ENCODE measurements at regions not wholly inside any gene's neighbourhood (a gene's known extent, or its start where the extent isn't known, plus 50 kb on each side); places are given as distances from the start of the nearest gene placed in this dataset.

- Histone ChIP-seq H3K79me2 (ENCODE audit: control insufficient read depth, low read length) (no peaks in the 10 kb centered on the region), H3K4me1 (ENCODE audit: control insufficient read depth, low read length) (no peaks in the 10 kb centered on the region), H3K9me3 (ENCODE audit: control insufficient read depth, insufficient read depth, low read length) (no peaks in the 10 kb centered on the region), H4K20me1 (ENCODE audit: control insufficient read depth, insufficient read depth, low read depth, low read length) (no peaks in the 10 kb centered on the region), H3K9me2 (replicated peaks; ENCODE audit: control insufficient read depth, low read length) (no peaks in the 10 kb centered on the region), H3K4me3 (ENCODE audit: low read length) (no peak overlapping the region), H3K36me3 (ENCODE audit: control insufficient read depth, low read length) (no peaks in the 10 kb centered on the region), H3F3A (ENCODE audit: control insufficient read depth, insufficient read depth) (no peaks in the 10 kb centered on the region), H3K4me2 (ENCODE audit: low read length) (no peak overlapping the region), H3K27me3 (ENCODE audit: control insufficient read depth, low read length) (no peaks in the 10 kb centered on the region), H3K27ac (ENCODE audit: low read depth, low read length) (no peak overlapping the region)
- TF ChIP-seq EZH2phosphoT487 (IDR thresholded peaks at IDR 0.05; ENCODE audit: borderline replicate concordance, low read length) (no peak), CTCF (IDR thresholded peaks at IDR 0.05; ENCODE audit: low read depth, low read length, poor library complexity, severe bottlenecking) (no peak)
Observed at GRCh38 chr2:220315098-220315823, 687.8 kb downstream of the SLC4A3 start.

- TF ChIP-seq EZH2phosphoT487 (IDR thresholded peaks at IDR 0.05; ENCODE audit: borderline replicate concordance, low read length) (no peak), CTCF (IDR thresholded peaks at IDR 0.05; ENCODE audit: low read depth, low read length, poor library complexity, severe bottlenecking) (no peak)
- Histone ChIP-seq H3K27me3 (ENCODE audit: control insufficient read depth, low read length) (no peaks in the 10 kb centered on the region), H3K27ac (ENCODE audit: low read depth, low read length) (no peak overlapping the region), H3K4me1 (ENCODE audit: control insufficient read depth, low read length) (no peaks in the 10 kb centered on the region), H3K9me3 (ENCODE audit: control insufficient read depth, insufficient read depth, low read length) (no peaks in the 10 kb centered on the region), H3K79me2 (ENCODE audit: control insufficient read depth, low read length) (no peaks in the 10 kb centered on the region), H3K4me3 (ENCODE audit: low read length) (no peak overlapping the region), H3K36me3 (ENCODE audit: control insufficient read depth, low read length) (no peaks in the 10 kb centered on the region), H4K20me1 (ENCODE audit: control insufficient read depth, insufficient read depth, low read depth, low read length) (no peaks in the 10 kb centered on the region), H3K4me2 (ENCODE audit: low read length) (no peak overlapping the region), H3K9me2 (replicated peaks; ENCODE audit: control insufficient read depth, low read length) (no peaks in the 10 kb centered on the region), H3F3A (ENCODE audit: control insufficient read depth, insufficient read depth) (no peaks in the 10 kb centered on the region)
Observed at GRCh38 chr2:220318037-220318436, 690.6 kb downstream of the SLC4A3 start.

GRCh38 chr2:220318508-220318907, 691.1 kb downstream of the SLC4A3 start:
- TF ChIP-seq CTCF (IDR thresholded peaks at IDR 0.05; ENCODE audit: low read depth, low read length, poor library complexity, severe bottlenecking) (no peak), EZH2phosphoT487 (IDR thresholded peaks at IDR 0.05; ENCODE audit: borderline replicate concordance, low read length) (no peak)
- H3K79me2 ChIP-seq (ENCODE audit: control insufficient read depth, low read length) = no peaks in the 10 kb centered on the region
- H3F3A ChIP-seq (ENCODE audit: control insufficient read depth, insufficient read depth) = no peaks in the 10 kb centered on the region
- H3K4me1 ChIP-seq (ENCODE audit: control insufficient read depth, low read length) = no peaks in the 10 kb centered on the region
- no peak overlapping the region for H3K4me2 ChIP-seq (ENCODE audit: low read length)
- no peaks in the 10 kb centered on the region for H3K9me3 ChIP-seq (ENCODE audit: control insufficient read depth, insufficient read depth, low read length)
- H3K27ac ChIP-seq (ENCODE audit: low read depth, low read length) = no peak overlapping the region
- H3K4me3 ChIP-seq (ENCODE audit: low read length) = no peak overlapping the region
- no peaks in the 10 kb centered on the region for H4K20me1 ChIP-seq (ENCODE audit: control insufficient read depth, insufficient read depth, low read depth, low read length)
- no peaks in the 10 kb centered on the region for H3K9me2 ChIP-seq (replicated peaks; ENCODE audit: control insufficient read depth, low read length)
- no peaks in the 10 kb centered on the region for H3K27me3 ChIP-seq (ENCODE audit: control insufficient read depth, low read length)
- H3K36me3 ChIP-seq (ENCODE audit: control insufficient read depth, low read length) = no peaks in the 10 kb centered on the region
